Endothelial cell of umbilical vein (primary cell): ENCODE measurements at regions not wholly inside any gene's neighbourhood (a gene's known extent, or its start where the extent isn't known, plus 50 kb on each side); places are given as distances from the start of the nearest gene placed in this dataset.

Experiments used
- BruUV-seq: library from RNA; stranded (reverse); fragments of 400-500 nt; replicated peaks from 2 replicates; lab custom pipeline; 2021; lab: Mats Ljungman, UMichigan
- CTCF ChIA-PET: fragments of 300-600, 350-600 bp; sonication (Branson Sonifier 250); formaldehyde crosslinking; loops from one replicate; lab custom pipeline; 2021; ENCODE audit warnings: antibody characterized with exemption, inconsistent platforms; lab: Charles Lee
- POLR2A ChIA-PET: fragments of 300-600, 350-600 bp; sonication (Branson Sonifier 250); formaldehyde crosslinking; loops from one replicate; lab custom pipeline; 2021; ENCODE audit warnings: antibody characterized with exemption, inconsistent platforms; lab: Charles Lee
- DNase-seq: peaks from one replicate; pipeline ENCODE4 v3.0.0-alpha.2; 2011; ENCODE audit warnings: low read depth, low spot score
- FAIRE-seq: peaks from 2 replicates; lab custom pipeline; 2011; peaks lifted over from hg19 to GRCh38; lab: Jason Lieb, UNC
- H2AFZ ChIP-seq: 2 replicates; pipeline ENCODE4 v1.6.0; 2012; ENCODE audit warnings: low read depth, low read length, control low read depth, inconsistent platforms
- H3K27ac ChIP-seq: 2 replicates; pipeline ENCODE4 v1.5.1; 2011; ENCODE audit warnings: low read depth, mild to moderate bottlenecking, control low read depth, low read length, moderate library complexity; ENCODE audit not compliant: insufficient read depth
- H3K27me3 ChIP-seq, 2 experiments: 2 replicates each; pipeline versions ENCODE4 v1.6.0 to v1.6.1; 2011; ENCODE audit warnings: low read length in 2 of 2, mixed read lengths in 1 of 2; ENCODE audit not compliant: control insufficient read depth in 2 of 2, insufficient read depth in 2 of 2
- H3K36me3 ChIP-seq, 2 experiments: 2 replicates in 1 of 2; 3 replicates in 1 of 2; pipeline ENCODE4 v1.5.1; 2011; ENCODE audit warnings: low read length in 2 of 2, mild to moderate bottlenecking in 1 of 2, moderate library complexity in 1 of 2; ENCODE audit not compliant: control insufficient read depth in 2 of 2, insufficient read depth in 2 of 2; ENCODE audit errors: extremely low read depth in 1 of 2
- H3K4me1 ChIP-seq: 3 replicates; pipeline ENCODE4 v1.5.1; 2011; ENCODE audit warnings: mild to moderate bottlenecking, low read length; ENCODE audit not compliant: control insufficient read depth, insufficient read depth; ENCODE audit errors: extremely low read depth
- H3K4me2 ChIP-seq: 2 replicates; pipeline ENCODE4 v1.6.1; 2011; ENCODE audit warnings: low read length, control low read depth, mixed read lengths; ENCODE audit not compliant: insufficient read depth
- H3K4me3 ChIP-seq, 3 experiments: fragments of 200-600 bp in 1 of 3; sonication (generic), shearing (Covaris generic) in 1 of 3; replicated peaks in 1 of 3; 2 replicates each; pipeline ENCODE4 v1.5.1; 2011 to 2016; ENCODE audit warnings: control low read depth in 3 of 3, low read length in 3 of 3, mild to moderate bottlenecking in 2 of 3, inconsistent platforms in 1 of 3, low read depth in 1 of 3, moderate library complexity in 1 of 3; ENCODE audit not compliant: insufficient read depth in 1 of 3
- H3K79me2 ChIP-seq: 2 replicates; pipeline ENCODE4 v1.6.0; 2012; ENCODE audit warnings: low read length, inconsistent platforms; ENCODE audit not compliant: control insufficient read depth, insufficient read depth
- H3K9ac ChIP-seq: replicated peaks from 2 replicates; pipeline ENCODE3; 2011; ENCODE audit warnings: low read length, control low read depth; ENCODE audit not compliant: insufficient read depth; ENCODE audit errors: extremely low read depth
- H3K9me1 ChIP-seq: replicated peaks from 3 replicates; pipeline ENCODE4 v1.6.0; 2011; ENCODE audit warnings: mild to moderate bottlenecking, low read length; ENCODE audit not compliant: control insufficient read depth, insufficient read depth; ENCODE audit errors: extremely low read depth
- H3K9me3 ChIP-seq: replicated peaks from 2 replicates; pipeline ENCODE4 v1.5.1; 2012; ENCODE audit warnings: low read length, inconsistent platforms; ENCODE audit not compliant: control insufficient read depth, insufficient read depth
- H4K20me1 ChIP-seq: replicated peaks from 2 replicates; pipeline ENCODE3; 2011; ENCODE audit warnings: mild to moderate bottlenecking, low read length; ENCODE audit not compliant: control insufficient read depth, insufficient read depth; ENCODE audit errors: extremely low read depth
- EZH2 ChIP-seq: IDR thresholded peaks from 2 replicates; pipeline ENCODE4 v1.6.1; 2012; ENCODE audit warnings: borderline replicate concordance, low read depth, mild to moderate bottlenecking, moderate library complexity, low read length, inconsistent platforms; ENCODE audit not compliant: severe bottlenecking
- FOS ChIP-seq: IDR thresholded peaks from 2 replicates; pipeline ENCODE4 v1.6.1; 2011; ENCODE audit warnings: mild to moderate bottlenecking, low read length, moderate library complexity, borderline replicate concordance; ENCODE audit not compliant: insufficient read depth
- GATA2 ChIP-seq: IDR thresholded peaks from 2 replicates; pipeline ENCODE4 v1.7.0; 2011; ENCODE audit warnings: low read depth, mild to moderate bottlenecking, moderate library complexity, mixed read lengths, low read length; ENCODE audit not compliant: insufficient read length, insufficient read depth
- JUN ChIP-seq: IDR thresholded peaks from 2 replicates; pipeline ENCODE4 v1.6.1; 2011; ENCODE audit warnings: borderline replicate concordance, low read depth; ENCODE audit not compliant: insufficient read length, insufficient read depth
- MYC ChIP-seq: IDR thresholded peaks from one replicate; pipeline ENCODE4 v1.6.1; 2011; ENCODE audit warnings: mild to moderate bottlenecking, low read depth, low read length
- POLR2A ChIP-seq: IDR thresholded peaks from 2 replicates; pipeline ENCODE4 v1.6.1; 2012; ENCODE audit warnings: low read depth, mild to moderate bottlenecking, control low read depth, low read length
- POLR2AphosphoS5 ChIP-seq: IDR thresholded peaks from 2 replicates; pipeline ENCODE4 v1.6.1; 2012; ENCODE audit warnings: low read depth, mild to moderate bottlenecking, control low read depth, low read length, moderate library complexity; ENCODE audit not compliant: insufficient read depth
- dilution Hi-C: fragments of 300-500 bp; cut with MboI; formaldehyde crosslinking; loops from one replicate; pipeline ENCODE4 v1.15.0; 2019; ENCODE audit warnings: low sequenced_read_pairs; ENCODE audit not compliant: extremely low pct_ligation_motif_present
- intact Hi-C: fragments of 100-400 bp; cut with micrococcal nuclease; formaldehyde crosslinking; loops from one replicate; pipeline ENCODE4 v1.10.0; 2022
- TF ChIP-seq, protein P1 (sequence below): IDR thresholded peaks from 2 replicates; pipeline ENCODE4 v1.6.1; 2011; ENCODE audit not compliant: insufficient read depth, insufficient read length

DNA sequence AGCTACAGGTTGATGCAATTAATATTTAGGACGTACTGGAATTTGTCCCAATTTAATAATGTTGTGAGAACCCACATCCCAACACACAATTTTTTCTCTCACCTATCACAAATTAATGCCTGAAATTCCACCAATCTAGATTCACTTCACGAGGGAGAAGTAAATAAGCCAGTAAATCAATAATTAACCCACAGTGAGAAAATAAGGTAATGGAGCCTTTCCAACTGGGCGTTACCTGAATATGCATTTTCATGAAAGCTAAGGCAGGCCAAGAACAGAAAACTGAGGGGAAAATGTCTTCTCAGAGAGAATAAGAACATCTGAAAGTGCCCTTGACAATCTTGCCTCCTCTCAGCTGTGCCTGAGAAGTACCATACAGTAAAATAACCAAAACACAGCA lies 240.8 kb upstream of the NR5A2 start:
- intact Hi-C loops (loop anchor here (2.0 kb wide), 1 partner anchor 30 kb away; no protein-coding TSS in a partner anchor), dilution Hi-C loops (no loop called here)
- CTCF ChIA-PET: interaction anchor here (1.1 to 1.4 kb wide), 2 partner anchors 10 to 242 kb away, joined by 3 read pairs; no protein-coding TSS in a partner anchor

DNA sequence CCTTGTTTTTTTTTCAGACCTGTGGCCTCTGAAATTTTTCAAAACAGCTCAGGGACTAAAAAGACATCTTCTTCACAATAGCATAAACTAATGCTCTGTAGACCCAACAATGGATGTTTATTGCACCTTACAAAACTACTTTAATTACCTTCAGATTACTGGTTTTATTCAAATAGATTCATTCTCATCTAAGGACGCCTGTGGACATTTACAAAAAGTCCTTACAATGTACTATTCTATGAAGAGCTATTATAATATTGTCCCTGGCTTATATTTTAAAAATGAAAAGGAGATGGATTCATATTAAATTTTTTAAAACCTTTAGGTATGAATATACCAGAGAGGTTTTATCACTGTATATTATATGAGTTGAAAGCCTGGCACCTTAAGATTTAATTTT lies 238.4 kb upstream of the NR5A2 start:
- no peak for FAIRE-seq
- H3K9me1 ChIP-seq: no peaks in the 10 kb centered on the region
- H3K9me3 ChIP-seq: no peaks in the 10 kb centered on the region
- DNase-seq: no peak
- dilution Hi-C loops: no loop called here
- BruUV-seq: no TSS peak
- no peak overlapping the region for H3K4me2 ChIP-seq
- H4K20me1 ChIP-seq: no peaks in the 10 kb centered on the region
- no peak overlapping the region for H3K9ac ChIP-seq
- H2AFZ ChIP-seq: no peak overlapping the region
- no peaks in the 10 kb centered on the region for H3K79me2 ChIP-seq
- no peak overlapping the region for H3K27ac ChIP-seq
- intact Hi-C loops: no loop called here
- H3K4me3 ChIP-seq: no peak overlapping the region
- ChIA-PET POLR2A (no interaction called here), CTCF (interaction anchor here (0.7 to 1.3 kb wide), 4 partner anchors 13 to 213 kb away, joined by 3 to 6 read pairs (median 4); no protein-coding TSS in a partner anchor)
- TF ChIP-seq POLR2A (no peak), MYC (no peak), JUN (no peak), GATA2 (no peak), FOS (no peak), EZH2 (no peak), POLR2AphosphoS5 (no peak)
- TF ChIP-seq, protein P1, sequence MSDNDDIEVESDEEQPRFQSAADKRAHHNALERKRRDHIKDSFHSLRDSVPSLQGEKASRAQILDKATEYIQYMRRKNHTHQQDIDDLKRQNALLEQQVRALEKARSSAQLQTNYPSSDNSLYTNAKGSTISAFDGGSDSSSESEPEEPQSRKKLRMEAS: no peak
- H3K36me3 ChIP-seq: no peaks in the 10 kb centered on the region
- H3K27me3 ChIP-seq: no peaks in the 10 kb centered on the region
- H3K4me1 ChIP-seq: peaks cover 11% of the 10 kb centered on the region

More for the DNA sequence above, 240.8 kb upstream of the NR5A2 start:
- DNase-seq (no peak), FAIRE-seq (no peak)
- no peaks in the 10 kb centered on the region for H3K9me3 ChIP-seq
- H3K4me2 ChIP-seq: no peak overlapping the region
- H3K4me1 ChIP-seq: peaks cover 27% of the 10 kb centered on the region
- H3K27me3 ChIP-seq: no peaks in the 10 kb centered on the region
- H3K4me3 ChIP-seq: no peak overlapping the region
- no peaks in the 10 kb centered on the region for H4K20me1 ChIP-seq
- TF ChIP-seq JUN: no peak
- no peak for TF ChIP-seq POLR2AphosphoS5
- TF ChIP-seq, protein P1: no peak
- H3K9ac ChIP-seq: no peak overlapping the region
- POLR2A ChIA-PET: no interaction called here
- no peaks in the 10 kb centered on the region for H3K36me3 ChIP-seq
- no peaks in the 10 kb centered on the region for H3K9me1 ChIP-seq
- no peaks in the 10 kb centered on the region for H3K79me2 ChIP-seq
- no peak overlapping the region for H2AFZ ChIP-seq
- H3K27ac ChIP-seq: no peak overlapping the region
- BruUV-seq: no TSS peak
